Upper lobe of left lung (tissue), 6 donors: ENCODE measurements at regions not wholly inside any gene's neighbourhood (a gene's known extent, or its start where the extent isn't known, plus 50 kb on each side); places are given as distances from the start of the nearest gene placed in this dataset.
A peak's percentile ranks its signal among the peaks of the same experiment; 100 is the strongest.
"Not testable (repeated sequence)": the region's sequence is repeated elsewhere in the genome, so short reads cannot be mapped to it uniquely, and the experiment has no call there.

Experiments
- ATAC-seq, 2 donors: fragments of 200-7000 bp; cut with Tn5 transposase; one replicate each; pipeline ENCODE4 v1.9.1; 2022; ENCODE audit warnings: mild to moderate bottlenecking in 2 of 2, moderate library complexity in 2 of 2; ENCODE audit not compliant: low FRiP score in 2 of 2
- DNase-seq, 2 donors: peaks; one replicate each; pipeline ENCODE4 v3.0.0-alpha.2; 2019 to 2020
- H3K27ac ChIP-seq, 4 donors: fragments of 200-600 bp; sonication (generic); one replicate each; pipeline ENCODE4 v1.5.1; 2016 to 2019
- H3K27me3 ChIP-seq, 4 donors: fragments of 200-600 bp; sonication (generic); one replicate each; pipeline ENCODE4 v1.5.1; 2017 to 2019
- H3K36me3 ChIP-seq, 4 donors: fragments of 200-600 bp; sonication (generic); one replicate each; pipeline ENCODE4 v1.5.1; 2016 to 2019
- H3K4me1 ChIP-seq, 4 donors: fragments of 200-600 bp; sonication (generic); one replicate each; pipeline ENCODE4 v1.5.1; 2018 to 2019
- H3K4me3 ChIP-seq, 4 donors: fragments of 200-600 bp; sonication (generic); one replicate each; pipeline ENCODE4 v1.5.1; 2017 to 2019; ENCODE audit warnings: mild to moderate bottlenecking in 2 of 4, moderate library complexity in 1 of 4
- H3K9me3 ChIP-seq, 4 donors: fragments of 200-600 bp; sonication (generic); one replicate each; pipeline ENCODE4 v1.5.1; 2018 to 2019
- CTCF ChIP-seq, 6 experiments: fragments of 450-650 bp in 4 of 6; fragments of 200-600 bp in 2 of 6; sonication (generic) in 2 of 6; IDR thresholded peaks; one replicate each; pipeline ENCODE4 v1.5.1; 2016 to 2019; ENCODE audit warnings: antibody characterized with exemption in 6 of 6
- EP300 ChIP-seq, 4 donors: sonication (generic); formaldehyde crosslinking; IDR thresholded peaks; one replicate each; pipeline ENCODE4 v1.5.1; 2017; ENCODE audit warnings: antibody characterized with exemption in 4 of 4, control low read depth in 2 of 4
- POLR2A ChIP-seq, 4 donors: fragments of 450-650 bp; IDR thresholded peaks; one replicate each; pipeline ENCODE4 v1.5.1; 2016 to 2017; ENCODE audit warnings: antibody characterized with exemption in 4 of 4, mild to moderate bottlenecking in 2 of 4
- POLR2AphosphoS5 ChIP-seq, 2 donors: sonication (generic); formaldehyde crosslinking; IDR thresholded peaks; one replicate each; pipeline ENCODE4 v1.5.1; 2017; ENCODE audit warnings: antibody characterized with exemption in 2 of 2
- WGBS, 2 donors: methylation state at CpG; one replicate each; pipeline ENCODE4 v1.1.5; 2017 to 2018; 5-methylcytosine and 5-hydroxymethylcytosine counted together
- donor health status: DM: no; HTN: no; CAD: no; lungs with moderate emphysema.
- donor health status: DM: no; HTN: yes; CAD: no; lungs with severe emphysema.

- DNase-seq, result no peak
- no peaks in the 10 kb centered on the region for H3K4me1 ChIP-seq
- TF ChIP-seq CTCF (IDR thresholded peaks at IDR 0.05) (no peak), EP300 (IDR thresholded peaks at IDR 0.05) (no peak), POLR2A (IDR thresholded peaks at IDR 0.05) (no peak), POLR2AphosphoS5 (IDR thresholded peaks at IDR 0.05) (no peak)
- H3K36me3 ChIP-seq, result no peaks in the 10 kb centered on the region
- whole genome bisulfite sequencing, 2 donors, result 83 to 91% methylated on average over 9 of the region's 9 CpGs
- H3K9me3 ChIP-seq, result peaks cover 0 to 8% (median 4%) of the 10 kb centered on the region in 4 donors
- H3K27me3 ChIP-seq, result no peaks in the 10 kb centered on the region
- H3K4me3 ChIP-seq, result no peak overlapping the region
- no peak overlapping the region for H3K27ac ChIP-seq
- no peak for ATAC-seq
These were observed 707.8 kb upstream of the SALL3 start for GRCh38 chr18:78271790-78272189.

- no peaks in the 10 kb centered on the region for H3K4me1 ChIP-seq
- H3K27me3 ChIP-seq, result no peaks in the 10 kb centered on the region
- TF ChIP-seq POLR2A (IDR thresholded peaks at IDR 0.05) (no peak), EP300 (IDR thresholded peaks at IDR 0.05) (no peak), CTCF (IDR thresholded peaks at IDR 0.05) (no peak), POLR2AphosphoS5 (IDR thresholded peaks at IDR 0.05) (no peak)
- H3K27ac ChIP-seq, result no peak overlapping the region
- H3K9me3 ChIP-seq, result peaks cover 0 to 8% (median 4%) of the 10 kb centered on the region in 4 donors
- H3K4me3 ChIP-seq, result no peak overlapping the region
- DNase-seq, result no peak
- no peaks in the 10 kb centered on the region for H3K36me3 ChIP-seq
- no peak for ATAC-seq
These were observed 705.7 kb upstream of the SALL3 start for GRCh38 chr18:78273876-78274275.

GRCh38 chr18:78283425-78283824 lies 696.2 kb upstream of the SALL3 start:
- not testable (repeated sequence) for H3K36me3 ChIP-seq, H3K9me3 ChIP-seq, H3K27ac ChIP-seq, ATAC-seq, H3K4me3 ChIP-seq, H3K27me3 ChIP-seq, DNase-seq, H3K4me1 ChIP-seq
- 90 to 93% methylated on average over 7 of the region's 7 CpGs for WGBS, 2 donors

GRCh38 chr18:78292618-78293380 lies 686.8 kb upstream of the SALL3 start:
- TF ChIP-seq CTCF (IDR thresholded peaks at IDR 0.05), result no peak
- TF ChIP-seq POLR2A (IDR thresholded peaks at IDR 0.05), result no peak
- TF ChIP-seq EP300 (IDR thresholded peaks at IDR 0.05), result no peak
- TF ChIP-seq POLR2AphosphoS5 (IDR thresholded peaks at IDR 0.05), result no peak
- no peaks in the 10 kb centered on the region for H3K27me3 ChIP-seq
- H3K9me3 ChIP-seq, result no peaks in the 10 kb centered on the region
- ATAC-seq (peak in 1 of 2 donors; percentile 44), DNase-seq (no peak)
- no peak overlapping the region for H3K27ac ChIP-seq
- no peaks in the 10 kb centered on the region for H3K36me3 ChIP-seq
- peak overlapping the region in 2 of 4 donors; percentile 19 to 33 for H3K4me3 ChIP-seq
- WGBS, 2 donors, result 54 to 60% methylated on average over 13 of the region's 13 CpGs
- peaks cover 0 to 16% (median 7%) of the 10 kb centered on the region in 4 donors for H3K4me1 ChIP-seq

- H3K9me3 ChIP-seq, result no peaks in the 10 kb centered on the region
- no peaks in the 10 kb centered on the region for H3K27me3 ChIP-seq
- TF ChIP-seq POLR2AphosphoS5 (IDR thresholded peaks at IDR 0.05), result no peak
- TF ChIP-seq POLR2A (IDR thresholded peaks at IDR 0.05), result no peak
- TF ChIP-seq EP300 (IDR thresholded peaks at IDR 0.05), result no peak
- TF ChIP-seq CTCF (IDR thresholded peaks at IDR 0.05), result no peak
- H3K27ac ChIP-seq, result no peak overlapping the region
- no peak for DNase-seq
- peaks cover 0 to 16% (median 7%) of the 10 kb centered on the region in 4 donors for H3K4me1 ChIP-seq
- H3K36me3 ChIP-seq, result no peaks in the 10 kb centered on the region
- WGBS, 2 donors, result 51 to 58% methylated on average over 11 to 16 of the region's 16 CpGs
- ATAC-seq, result peak in 1 of 2 donors; percentile 63
- peak overlapping the region in 3 of 4 donors; percentile 19 to 33 (median 25) for H3K4me3 ChIP-seq
These were observed 686.1 kb upstream of the SALL3 start for GRCh38 chr18:78293540-78293939.
